ENCODE measurements at regions not wholly inside any gene's neighbourhood (a gene's known extent, or its start where the extent isn't known, plus 50 kb on each side); places are given as distances from the start of the nearest gene placed in this dataset.

DNA sequence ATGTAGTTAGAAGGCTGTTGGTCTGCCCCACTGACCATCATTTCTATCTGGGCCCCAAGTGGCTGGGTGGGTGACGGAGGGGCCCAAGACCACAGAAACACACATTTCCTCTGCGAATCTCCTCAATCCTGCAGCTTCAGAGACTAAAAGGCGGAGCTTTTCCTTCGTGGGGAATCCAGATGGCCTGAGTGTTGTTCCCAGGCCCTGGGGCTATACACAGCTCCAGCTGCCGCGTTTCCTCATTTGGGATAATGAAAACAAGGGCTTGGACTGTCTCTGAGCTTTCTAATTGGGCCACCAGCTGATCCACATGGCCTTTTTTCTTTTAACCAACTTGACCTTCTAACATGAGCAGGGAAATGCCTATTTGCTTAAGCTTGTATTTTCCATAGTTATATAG, 339.9 kb downstream of the CXCL12 start:
- no peaks in the 10 kb centered on the region for H3K36me3 ChIP-seq (ENCODE audit: control insufficient read depth, insufficient read depth, low read length)
- DNase-seq (ENCODE audit: low read depth, low spot score) (no peak), ATAC-seq (no peak)
- in situ Hi-C loops (cut with HindIII; ENCODE audit: low pct_unique_long_range_greater_than_20kb, low sequenced_read_pairs) = no loop called here
- no peak overlapping the region for H3K27ac ChIP-seq (ENCODE audit: low read length)
- peaks cover 7% of the 10 kb centered on the region for H3K27me3 ChIP-seq (ENCODE audit: control insufficient read depth, insufficient read depth, low read length)
- intact Hi-C loops (cut with micrococcal nuclease; ENCODE audit: unreplicated experiment) = no loop called here
- H3K9me3 ChIP-seq (ENCODE audit: control insufficient read depth, insufficient read depth, low read depth, low read length) = no peaks in the 10 kb centered on the region
- no peaks in the 10 kb centered on the region for H3K4me1 ChIP-seq (ENCODE audit: control insufficient read depth, insufficient read depth, low read length)
- CTCF ChIA-PET = no interaction called here
- TF ChIP-seq CTCF (IDR thresholded peaks at IDR 0.05) = no peak
- no peak for TF ChIP-seq REST (IDR thresholded peaks at IDR 0.05; ENCODE audit: insufficient read depth in 1 of 2, low read depth in 2 of 2, low read length in 1 of 2)
- no peak for TF ChIP-seq TCF7L2 (IDR thresholded peaks at IDR 0.05; ENCODE audit: low read depth, low read length)
- TF ChIP-seq SIN3A (IDR thresholded peaks at IDR 0.05; ENCODE audit: borderline replicate concordance, insufficient read depth, low read depth, low read length) = no peak
- TF ChIP-seq POLR2AphosphoS5 (IDR thresholded peaks at IDR 0.05; ENCODE audit: low read depth, low read length) = no peak
- POLR2A ChIA-PET = no interaction called here
- no TSS peak for BruUV-seq (replicated peaks)
- no peak overlapping the region for H3K4me3 ChIP-seq (ENCODE audit: low read depth in 2 of 2, low read length in 2 of 2)

GRCh38 chr10:44044549-44044948, 340.3 kb downstream of the CXCL12 start:
- H3K9me3 ChIP-seq (ENCODE audit: control insufficient read depth, insufficient read depth, low read depth, low read length) = no peaks in the 10 kb centered on the region
- BruUV-seq (replicated peaks) = no TSS peak
- no peak overlapping the region for H3K4me3 ChIP-seq (ENCODE audit: low read depth in 2 of 2, low read length in 2 of 2)
- H3K4me1 ChIP-seq (ENCODE audit: control insufficient read depth, insufficient read depth, low read length) = no peaks in the 10 kb centered on the region
- no peak for ATAC-seq
- in situ Hi-C loops (cut with HindIII; ENCODE audit: low pct_unique_long_range_greater_than_20kb, low sequenced_read_pairs) (no loop called here), intact Hi-C loops (cut with micrococcal nuclease; ENCODE audit: unreplicated experiment) (no loop called here)
- TF ChIP-seq TCF7L2 (IDR thresholded peaks at IDR 0.05; ENCODE audit: low read depth, low read length) = no peak
- no peak for TF ChIP-seq CTCF (IDR thresholded peaks at IDR 0.05)
- no peak for TF ChIP-seq SIN3A (IDR thresholded peaks at IDR 0.05; ENCODE audit: borderline replicate concordance, insufficient read depth, low read depth, low read length)
- no peak for TF ChIP-seq POLR2AphosphoS5 (IDR thresholded peaks at IDR 0.05; ENCODE audit: low read depth, low read length)
- TF ChIP-seq REST (IDR thresholded peaks at IDR 0.05; ENCODE audit: insufficient read depth in 1 of 2, low read depth in 2 of 2, low read length in 1 of 2) = no peak
- CTCF ChIA-PET = no interaction called here
- DNase-seq (ENCODE audit: low read depth, low spot score) = no peak
- no peak overlapping the region for H3K27ac ChIP-seq (ENCODE audit: low read length)
- no peaks in the 10 kb centered on the region for H3K36me3 ChIP-seq (ENCODE audit: control insufficient read depth, insufficient read depth, low read length)
- H3K27me3 ChIP-seq (ENCODE audit: control insufficient read depth, insufficient read depth, low read length) = peaks cover 7% of the 10 kb centered on the region
- POLR2A ChIA-PET = no interaction called here
